PC-3 (cell line): ENCODE measurements at regions not wholly inside any gene's neighbourhood (a gene's known extent, or its start where the extent isn't known, plus 50 kb on each side); places are given as distances from the start of the nearest gene placed in this dataset.

Experiments
- ATAC-seq: fragments of 200-7000 bp; cut with Tn5 transposase; 2 replicates; pipeline ENCODE4 v1.9.1; 2020; ENCODE audit warnings: mild to moderate bottlenecking, moderate library complexity
- BruUV-seq: library from RNA; stranded (reverse); fragments of 400-500 nt; replicated peaks from 2 replicates; lab custom pipeline; 2021; lab: Mats Ljungman, UMichigan
- CTCF ChIA-PET: fragments of 300-600 bp; sonication (Branson Sonifier 250); formaldehyde crosslinking; loops from one replicate; lab custom pipeline; 2022; ENCODE audit warnings: antibody characterized with exemption; lab: Charles Lee
- POLR2A ChIA-PET: fragments of 300-600 bp; sonication (Branson Sonifier 250); formaldehyde crosslinking; loops from one replicate; lab custom pipeline; 2022; ENCODE audit warnings: antibody characterized with exemption; ENCODE audit not compliant: unreplicated experiment; lab: Charles Lee
- DNase-seq: peaks from one replicate; pipeline ENCODE4 v3.0.0-alpha.2; 2015
- H2AFZ ChIP-seq: fragments of 300-600 bp; sonication (generic); 2 replicates; pipeline ENCODE4 v1.6.0; 2016; ENCODE audit warnings: antibody characterized with exemption, low read length
- H3F3A ChIP-seq: fragments of 300-600 bp; sonication (generic); one replicate; pipeline ENCODE4 v1.6.0; 2017; ENCODE audit warnings: antibody characterized with exemption, low read length, control low read depth, mild to moderate bottlenecking; ENCODE audit not compliant: unreplicated experiment
- H3K27ac ChIP-seq: fragments of 300-600 bp; sonication (generic); 2 replicates; pipeline ENCODE4 v1.5.1; 2016; ENCODE audit warnings: mild to moderate bottlenecking, low read length
- H3K27me3 ChIP-seq: fragments of 300-600 bp; sonication (generic); 2 replicates; pipeline ENCODE4 v1.6.1; 2016; ENCODE audit warnings: low read length, mixed read lengths
- H3K36me3 ChIP-seq: fragments of 300-600 bp; sonication (generic); 2 replicates; pipeline ENCODE4 v1.6.1; 2016; ENCODE audit warnings: low read depth, mixed run types, low read length, mixed read lengths
- H3K4me1 ChIP-seq: fragments of 300-600 bp; sonication (generic); 2 replicates; pipeline ENCODE4 v1.5.1; 2016; ENCODE audit warnings: low read length; ENCODE audit not compliant: insufficient read depth
- H3K4me2 ChIP-seq: fragments of 300-600 bp; sonication (generic); 2 replicates; pipeline ENCODE4 v1.6.0; 2016; ENCODE audit warnings: low read length
- H3K4me3 ChIP-seq: fragments of 300-600 bp; sonication (generic); 2 replicates; pipeline ENCODE4 v1.5.1; 2016; ENCODE audit warnings: mild to moderate bottlenecking, low read length, mixed read lengths
- H3K79me2 ChIP-seq: fragments of 300-600 bp; sonication (generic); 2 replicates; pipeline ENCODE4 v1.6.1; 2017; ENCODE audit warnings: low read length, mixed read lengths
- H3K9ac ChIP-seq: fragments of 300-600 bp; sonication (generic); 2 replicates; pipeline ENCODE4 v1.6.0; 2016; ENCODE audit warnings: mild to moderate bottlenecking, low read length
- H3K9me2 ChIP-seq: fragments of 300-600 bp; sonication (generic); replicated peaks from 2 replicates; pipeline ENCODE4 v1.6.1; 2016; ENCODE audit warnings: mixed run types, low read length, mixed read lengths
- H3K9me3 ChIP-seq: fragments of 300-600 bp; sonication (generic); 2 replicates; pipeline ENCODE4 v1.6.1; 2016; ENCODE audit warnings: low read length, mixed read lengths
- H4K20me1 ChIP-seq: fragments of 300-600 bp; sonication (generic); 2 replicates; pipeline ENCODE4 v1.6.1; 2016; ENCODE audit warnings: low read length, mixed read lengths
- CTCF ChIP-seq: fragments of 300-600 bp; sonication (generic); conservative IDR thresholded peaks from 2 replicates; pipeline ENCODE4 v1.5.1; 2017; ENCODE audit warnings: antibody characterized with exemption, low read depth, mild to moderate bottlenecking, low read length
- EZH2 ChIP-seq: fragments of 300-600 bp; sonication (generic); IDR thresholded peaks from one replicate; pipeline ENCODE4 v1.6.1; 2017; ENCODE audit warnings: antibody characterized with exemption, mild to moderate bottlenecking, low read length; ENCODE audit not compliant: unreplicated experiment
- EZH2phosphoT487 ChIP-seq: fragments of 300-600 bp; sonication (generic); IDR thresholded peaks from 2 replicates; pipeline ENCODE4 v1.6.1; 2018; ENCODE audit warnings: mild to moderate bottlenecking, antibody characterized with exemption, low read length, borderline replicate concordance
- intact Hi-C: fragments of 100-400 bp; cut with micrococcal nuclease; formaldehyde crosslinking; loops from 2 replicates; pipeline ENCODE4 v1.9.0; 2023

- no peaks in the 10 kb centered on the region for H3K79me2 ChIP-seq
- H3K27me3 ChIP-seq = no peaks in the 10 kb centered on the region
- CTCF ChIA-PET = no interaction called here
- H3K9me3 ChIP-seq = no peaks in the 10 kb centered on the region
- no peak overlapping the region for H3K9ac ChIP-seq
- ATAC-seq = no peak
- no peak overlapping the region for H3K27ac ChIP-seq
- no peaks in the 10 kb centered on the region for H3K9me2 ChIP-seq
- no TSS peak for BruUV-seq
- H3K36me3 ChIP-seq = no peaks in the 10 kb centered on the region
- TF ChIP-seq EZH2 = no peak
- no peak for TF ChIP-seq CTCF
- no peak for TF ChIP-seq EZH2phosphoT487
- POLR2A ChIA-PET = no interaction called here
- peaks cover 42% of the 10 kb centered on the region for H3K4me1 ChIP-seq
- H3K4me3 ChIP-seq = no peak overlapping the region
- no peak for DNase-seq
- peaks cover 22% of the 10 kb centered on the region for H3F3A ChIP-seq
- H4K20me1 ChIP-seq = no peaks in the 10 kb centered on the region
- H3K4me2 ChIP-seq = no peak overlapping the region
- intact Hi-C loops = loop anchor here (5.0 to 10.0 kb wide), 2 partner anchors 209 to 319 kb away; no protein-coding TSS in a partner anchor
- H2AFZ ChIP-seq = no peak overlapping the region
These were observed 182.9 kb upstream of the ATP1B1 start for GRCh38 chr1:168923521-168924136.

- H3K27ac ChIP-seq = no peak overlapping the region
- no peak overlapping the region for H2AFZ ChIP-seq
- H4K20me1 ChIP-seq = no peaks in the 10 kb centered on the region
- no TSS peak for BruUV-seq
- DNase-seq = no peak
- H3F3A ChIP-seq = peaks cover 11% of the 10 kb centered on the region
- POLR2A ChIA-PET = no interaction called here
- CTCF ChIA-PET = no interaction called here
- no peaks in the 10 kb centered on the region for H3K36me3 ChIP-seq
- no peak overlapping the region for H3K4me3 ChIP-seq
- H3K9me3 ChIP-seq = no peaks in the 10 kb centered on the region
- no peak overlapping the region for H3K4me2 ChIP-seq
- no peaks in the 10 kb centered on the region for H3K27me3 ChIP-seq
- H3K9me2 ChIP-seq = no peaks in the 10 kb centered on the region
- no peak for TF ChIP-seq EZH2phosphoT487
- TF ChIP-seq CTCF = no peak
- TF ChIP-seq EZH2 = no peak
- peaks cover 28% of the 10 kb centered on the region for H3K4me1 ChIP-seq
- no peaks in the 10 kb centered on the region for H3K79me2 ChIP-seq
- intact Hi-C loops = loop anchor here (5.0 to 10.0 kb wide), 2 partner anchors 207 to 320 kb away; no protein-coding TSS in a partner anchor
- ATAC-seq = no peak
- no peak overlapping the region for H3K9ac ChIP-seq
These were observed 181.5 kb upstream of the ATP1B1 start for GRCh38 chr1:168924976-168925375.

GRCh38 chr1:168926236-168926635, 180.3 kb upstream of the ATP1B1 start:
- Histone ChIP-seq H3K9me3 (no peaks in the 10 kb centered on the region), H3K27ac (no peak overlapping the region), H2AFZ (no peak overlapping the region), H3K79me2 (no peaks in the 10 kb centered on the region), H3K4me3 (no peak overlapping the region), H3K36me3 (no peaks in the 10 kb centered on the region), H3K27me3 (no peaks in the 10 kb centered on the region), H3K9me2 (no peaks in the 10 kb centered on the region), H3F3A (peaks cover 5% of the 10 kb centered on the region), H3K9ac (no peak overlapping the region), H3K4me2 (no peak overlapping the region), H3K4me1 (peaks cover 18% of the 10 kb centered on the region), H4K20me1 (no peaks in the 10 kb centered on the region)
- BruUV-seq = no TSS peak
- intact Hi-C loops = loop anchor here (10.0 kb wide), 1 partner anchor 321 kb away; no protein-coding TSS in a partner anchor
- ATAC-seq = no peak; the same call in 1 of the 2 replicates
- DNase-seq = no peak
- ChIA-PET CTCF (no interaction called here), POLR2A (no interaction called here)
- TF ChIP-seq EZH2 (no peak), CTCF (no peak), EZH2phosphoT487 (no peak)
